ENCODE measurements at regions not wholly inside any gene's neighbourhood (a gene's known extent, or its start where the extent isn't known, plus 50 kb on each side); places are given as distances from the start of the nearest gene placed in this dataset.

- Histone ChIP-seq H3K4me3 (ENCODE audit: low read depth, low read length) (no peak overlapping the region), H3K4me2 (ENCODE audit: low read length) (no peak overlapping the region), H4K12ac (ENCODE audit: low read depth, low read length) (no peak overlapping the region), H3K36me3 (ENCODE audit: control insufficient read depth in 1 of 2, insufficient read depth in 2 of 2, low read length in 2 of 2) (peaks cover 0 to 2% of the 10 kb centered on the region in 2 experiments), H3K79me1 (ENCODE audit: low read length) (no peaks in the 10 kb centered on the region), H2BK5ac (ENCODE audit: low read depth, low read length, poor library complexity) (no peak overlapping the region), H3K27me3 (ENCODE audit: insufficient read depth, low read length) (no peaks in the 10 kb centered on the region), H3K18ac (ENCODE audit: low read length) (no peak overlapping the region), H3K27ac (ENCODE audit: low read depth, low read length) (no peak overlapping the region), H4K91ac (ENCODE audit: low read depth, low read length) (no peak overlapping the region), H3K4me1 (ENCODE audit: control insufficient read depth in 1 of 2, insufficient read depth in 2 of 2, low read length in 2 of 2) (no peaks in the 10 kb centered on the region), H3K9me3 (ENCODE audit: insufficient read depth, low read depth, low read length) (peaks cover 2% of the 10 kb centered on the region), H4K8ac (ENCODE audit: low read depth, low read length) (no peak overlapping the region), H2AK5ac (ENCODE audit: low read length) (no peak overlapping the region), H2AFZ (ENCODE audit: insufficient read depth, low read length, poor library complexity) (no peak overlapping the region), H3K4ac (ENCODE audit: low read depth, low read length) (no peak overlapping the region), H3K14ac (ENCODE audit: low read length) (no peak overlapping the region), H3K23ac (ENCODE audit: low read length) (no peak overlapping the region), H2BK120ac (ENCODE audit: insufficient read depth, low read length, poor library complexity) (no peak overlapping the region), H2BK12ac (ENCODE audit: low read length) (no peak overlapping the region), H3K9ac (ENCODE audit: low read length) (no peak overlapping the region), H3K79me2 (ENCODE audit: control insufficient read depth, insufficient read depth, low read length, poor library complexity) (no peaks in the 10 kb centered on the region)
- no CpG with 5 or more reads among the region's 3 CpGs for WGBS (ENCODE audit: extremely low coverage, insufficient coverage, insufficient read length)
- DNase-seq = no peak
These were observed 174.2 kb upstream of the ECI2 start for GRCh38 chr6:4309540-4309939.

GRCh38 chr6:4308364-4308763 lies 173.0 kb upstream of the ECI2 start:
- H3K79me1 ChIP-seq (ENCODE audit: low read length) = no peaks in the 10 kb centered on the region
- no peak overlapping the region for H3K18ac ChIP-seq (ENCODE audit: low read length)
- no peak overlapping the region for H2BK120ac ChIP-seq (ENCODE audit: insufficient read depth, low read length, poor library complexity)
- H4K12ac ChIP-seq (ENCODE audit: low read depth, low read length) = no peak overlapping the region
- H3K4me2 ChIP-seq (ENCODE audit: low read length) = no peak overlapping the region
- no peak overlapping the region for H2BK5ac ChIP-seq (ENCODE audit: low read depth, low read length, poor library complexity)
- peaks cover 0 to 1% of the 10 kb centered on the region in 2 experiments for H3K4me1 ChIP-seq (ENCODE audit: control insufficient read depth in 1 of 2, insufficient read depth in 2 of 2, low read length in 2 of 2)
- peaks cover 2% of the 10 kb centered on the region for H3K9me3 ChIP-seq (ENCODE audit: insufficient read depth, low read depth, low read length)
- no peak overlapping the region for H3K4ac ChIP-seq (ENCODE audit: low read depth, low read length)
- H4K8ac ChIP-seq (ENCODE audit: low read depth, low read length) = no peak overlapping the region
- no peak overlapping the region for H3K9ac ChIP-seq (ENCODE audit: low read length)
- no peaks in the 10 kb centered on the region for H3K79me2 ChIP-seq (ENCODE audit: control insufficient read depth, insufficient read depth, low read length, poor library complexity)
- H3K23ac ChIP-seq (ENCODE audit: low read length) = no peak overlapping the region
- no peak overlapping the region for H2BK12ac ChIP-seq (ENCODE audit: low read length)
- no peak overlapping the region for H2AFZ ChIP-seq (ENCODE audit: insufficient read depth, low read length, poor library complexity)
- peaks cover 0 to 2% of the 10 kb centered on the region in 2 experiments for H3K36me3 ChIP-seq (ENCODE audit: control insufficient read depth in 1 of 2, insufficient read depth in 2 of 2, low read length in 2 of 2)
- H3K27me3 ChIP-seq (ENCODE audit: insufficient read depth, low read length) = no peaks in the 10 kb centered on the region
- H3K14ac ChIP-seq (ENCODE audit: low read length) = no peak overlapping the region
- WGBS (ENCODE audit: extremely low coverage, insufficient coverage, insufficient read length) = no CpG with 5 or more reads among the region's 1 CpG
- H3K4me3 ChIP-seq (ENCODE audit: low read depth, low read length) = no peak overlapping the region
- no peak overlapping the region for H2AK5ac ChIP-seq (ENCODE audit: low read length)
- peak in 1 of 2 donors; percentile 38 for DNase-seq
- H3K27ac ChIP-seq (ENCODE audit: low read depth, low read length) = no peak overlapping the region
- no peak overlapping the region for H4K91ac ChIP-seq (ENCODE audit: low read depth, low read length)

GRCh38 chr6:4304927-4305455 lies 169.6 kb upstream of the ECI2 start:
- H3K14ac ChIP-seq (ENCODE audit: low read length) = no peak overlapping the region
- H2BK120ac ChIP-seq (ENCODE audit: insufficient read depth, low read length, poor library complexity) = no peak overlapping the region
- no peak overlapping the region for H3K18ac ChIP-seq (ENCODE audit: low read length)
- H3K4me3 ChIP-seq (ENCODE audit: low read depth, low read length) = no peak overlapping the region
- no peak overlapping the region for H4K12ac ChIP-seq (ENCODE audit: low read depth, low read length)
- no peak overlapping the region for H3K27ac ChIP-seq (ENCODE audit: low read depth, low read length)
- H3K79me1 ChIP-seq (ENCODE audit: low read length) = no peaks in the 10 kb centered on the region
- H3K9me3 ChIP-seq (ENCODE audit: insufficient read depth, low read depth, low read length) = peaks cover 4% of the 10 kb centered on the region
- H2BK12ac ChIP-seq (ENCODE audit: low read length) = no peak overlapping the region
- no peak overlapping the region for H3K9ac ChIP-seq (ENCODE audit: low read length)
- H2AK5ac ChIP-seq (ENCODE audit: low read length) = no peak overlapping the region
- no peak for DNase-seq
- no peak overlapping the region for H2BK5ac ChIP-seq (ENCODE audit: low read depth, low read length, poor library complexity)
- no peak overlapping the region for H3K4ac ChIP-seq (ENCODE audit: low read depth, low read length)
- H3K4me1 ChIP-seq (ENCODE audit: control insufficient read depth in 1 of 2, insufficient read depth in 2 of 2, low read length in 2 of 2) = peaks cover 0 to 4% of the 10 kb centered on the region in 2 experiments
- no peak overlapping the region for H2AFZ ChIP-seq (ENCODE audit: insufficient read depth, low read length, poor library complexity)
- H3K27me3 ChIP-seq (ENCODE audit: insufficient read depth, low read length) = no peaks in the 10 kb centered on the region
- no peak overlapping the region for H4K8ac ChIP-seq (ENCODE audit: low read depth, low read length)
- no peak overlapping the region for H3K4me2 ChIP-seq (ENCODE audit: low read length)
- H3K79me2 ChIP-seq (ENCODE audit: control insufficient read depth, insufficient read depth, low read length, poor library complexity) = no peaks in the 10 kb centered on the region
- H3K36me3 ChIP-seq (ENCODE audit: control insufficient read depth in 1 of 2, insufficient read depth in 2 of 2, low read length in 2 of 2) = peaks cover 0 to 2% of the 10 kb centered on the region in 2 experiments
- no peak overlapping the region for H3K23ac ChIP-seq (ENCODE audit: low read length)
- H4K91ac ChIP-seq (ENCODE audit: low read depth, low read length) = no peak overlapping the region

- Histone ChIP-seq H3K27ac (ENCODE audit: low read depth, low read length) (no peak overlapping the region), H3K27me3 (ENCODE audit: insufficient read depth, low read length) (no peaks in the 10 kb centered on the region), H2BK120ac (ENCODE audit: insufficient read depth, low read length, poor library complexity) (no peak overlapping the region), H3K9me3 (ENCODE audit: insufficient read depth, low read depth, low read length) (peaks cover 1% of the 10 kb centered on the region), H4K12ac (ENCODE audit: low read depth, low read length) (no peak overlapping the region), H3K79me2 (ENCODE audit: control insufficient read depth, insufficient read depth, low read length, poor library complexity) (no peaks in the 10 kb centered on the region), H3K9ac (ENCODE audit: low read length) (no peak overlapping the region), H3K4me2 (ENCODE audit: low read length) (no peak overlapping the region), H3K79me1 (ENCODE audit: low read length) (no peaks in the 10 kb centered on the region), H3K18ac (ENCODE audit: low read length) (no peak overlapping the region), H3K4ac (ENCODE audit: low read depth, low read length) (no peak overlapping the region), H3K4me3 (ENCODE audit: low read depth, low read length) (no peak overlapping the region), H2BK12ac (ENCODE audit: low read length) (no peak overlapping the region), H3K14ac (ENCODE audit: low read length) (no peak overlapping the region), H4K91ac (ENCODE audit: low read depth, low read length) (no peak overlapping the region), H2AK5ac (ENCODE audit: low read length) (no peak overlapping the region), H3K36me3 (ENCODE audit: control insufficient read depth in 1 of 2, insufficient read depth in 2 of 2, low read length in 2 of 2) (no peaks in the 10 kb centered on the region), H3K23ac (ENCODE audit: low read length) (no peak overlapping the region), H3K4me1 (ENCODE audit: control insufficient read depth in 1 of 2, insufficient read depth in 2 of 2, low read length in 2 of 2) (peaks cover 0 to 4% of the 10 kb centered on the region in 2 experiments), H4K8ac (ENCODE audit: low read depth, low read length) (no peak overlapping the region), H2BK5ac (ENCODE audit: low read depth, low read length, poor library complexity) (no peak overlapping the region), H2AFZ (ENCODE audit: insufficient read depth, low read length, poor library complexity) (no peak overlapping the region)
- WGBS (ENCODE audit: extremely low coverage, insufficient coverage, insufficient read length) = no CpG with 5 or more reads among the region's 1 CpG
- DNase-seq = peak in 1 of 2 donors; percentile 47
These were observed 168.3 kb upstream of the ECI2 start for GRCh38 chr6:4303638-4304037.
